HepG2 (cell line): ENCODE measurements at regions not wholly inside any gene's neighbourhood (a gene's known extent, or its start where the extent isn't known, plus 50 kb on each side); places are given as distances from the start of the nearest gene placed in this dataset.

Experiments used
- ATAC-seq: fragments of 200-7000 bp; cut with Tn5 transposase; 3 replicates; pipeline ENCODE4 v1.9.1; 2020; ENCODE audit warnings: mild to moderate bottlenecking, moderate library complexity
- BruUV-seq: library from RNA; stranded (reverse); fragments of 400-500 nt; replicated peaks from 2 replicates; lab custom pipeline; 2021; lab: Mats Ljungman, UMichigan
- CTCF ChIA-PET: fragments of 300-600 bp; formaldehyde crosslinking; extraction: SDS; loops from one replicate; lab custom pipeline; 2021; ENCODE audit warnings: low total read pairs, inconsistent platforms, low intra/inter-chr PET ratio; lab: Yijun Ruan, JAX
- POLR2A ChIA-PET: fragments of 350-600 bp; sonication (Branson Sonifier 250); formaldehyde crosslinking; loops from one replicate; lab custom pipeline; 2020; ENCODE audit warnings: antibody characterized with exemption, inconsistent platforms; lab: Yijun Ruan, JAX
- DNase-seq: peaks from one replicate; pipeline ENCODE4 v3.0.0-alpha.2; 2015; ENCODE audit warnings: low spot score
- FAIRE-seq: peaks from 3 replicates; lab custom pipeline; 2011; peaks lifted over from hg19 to GRCh38; lab: Jason Lieb, UNC
- H2AFZ ChIP-seq: one replicate; pipeline ENCODE4 v1.6.1; 2011; ENCODE audit warnings: low read length, inconsistent platforms
- H3K27ac ChIP-seq: fragments of 300-600 bp; 3 replicates; pipeline ENCODE4 v1.8.0; 2011; ENCODE audit warnings: mixed run types, mild to moderate bottlenecking, mixed read lengths, low read length, inconsistent platforms; ENCODE audit not compliant: insufficient read depth; ENCODE audit errors: extremely low read length
- H3K27me3 ChIP-seq, 2 experiments: fragments of 200-600 bp in 1 of 2; 2 replicates in 1 of 2; 3 replicates in 1 of 2; pipeline versions ENCODE4 v1.6.0 to v1.8.0; 2011; ENCODE audit warnings: low read length in 2 of 2, mild to moderate bottlenecking in 2 of 2, moderate library complexity in 2 of 2, inconsistent platforms in 1 of 2; ENCODE audit not compliant: insufficient read depth in 2 of 2, control insufficient read depth in 1 of 2
- H3K36me3 ChIP-seq, 2 experiments: fragments of 200-600 bp in 1 of 2; replicated peaks in 1 of 2; 2 replicates in 1 of 2; 3 replicates in 1 of 2; pipeline versions ENCODE4 v1.5.1 to v1.8.0; 2011; ENCODE audit warnings: low read length in 2 of 2, inconsistent platforms in 1 of 2; ENCODE audit not compliant: insufficient read depth in 2 of 2, control insufficient read depth in 1 of 2
- H3K4me1 ChIP-seq: 2 replicates; pipeline ENCODE4 v1.5.1; 2012; ENCODE audit warnings: low read length, inconsistent platforms; ENCODE audit not compliant: insufficient read depth
- H3K4me2 ChIP-seq: 2 replicates; pipeline ENCODE4 v1.6.0; 2011; ENCODE audit warnings: low read depth, low read length, inconsistent platforms
- H3K4me3 ChIP-seq, 3 experiments: fragments of 200-600 bp in 1 of 3; sonication (generic), shearing (Covaris generic) in 1 of 3; replicated peaks in 1 of 3; 2 replicates each; pipeline ENCODE4 v1.5.1; 2011 to 2016; ENCODE audit warnings: low read length in 3 of 3, inconsistent platforms in 2 of 3, low read depth in 2 of 3, mild to moderate bottlenecking in 2 of 3, control low read depth in 1 of 3, mixed read lengths in 1 of 3; ENCODE audit not compliant: insufficient read depth in 1 of 3
- H3K79me2 ChIP-seq: one replicate; pipeline ENCODE4 v1.6.1; 2011; ENCODE audit warnings: low read length, inconsistent platforms; ENCODE audit not compliant: insufficient read depth
- H3K9ac ChIP-seq: 2 replicates; pipeline ENCODE4 v1.6.0; 2011; ENCODE audit warnings: mild to moderate bottlenecking, low read depth, low read length, inconsistent platforms; ENCODE audit not compliant: insufficient read depth
- H3K9me3 ChIP-seq: 2 replicates; pipeline ENCODE4 v1.5.1; 2012; ENCODE audit warnings: mild to moderate bottlenecking, low read length
- H4K20me1 ChIP-seq: 2 replicates; pipeline ENCODE4 v1.6.0; 2011; ENCODE audit warnings: inconsistent platforms, mild to moderate bottlenecking, low read length, moderate library complexity; ENCODE audit not compliant: insufficient read depth
- BCL6 ChIP-seq: IDR thresholded peaks from 2 replicates; pipeline ENCODE4 v1.6.1; 2016; ENCODE audit warnings: missing genetic modification reagents, missing compliant biosample characterization
- DMAP1 ChIP-seq: IDR thresholded peaks from 2 replicates; pipeline ENCODE4 v1.6.1; 2016
- KLF13 ChIP-seq: sonication (generic); formaldehyde crosslinking; IDR thresholded peaks from 2 replicates; pipeline ENCODE4 v1.4.0; 2020; ENCODE audit warnings: mild to moderate bottlenecking, missing genetic modification reagents
- LCORL ChIP-seq, 2 experiments: fragments of 450-650 bp in 1 of 2; sonication (generic) in 1 of 2; formaldehyde crosslinking in 1 of 2; IDR thresholded peaks; 2 replicates each; pipeline versions ENCODE4 v1.5.0 to v1.6.1; 2017 to 2020; ENCODE audit warnings: antibody characterized with exemption in 1 of 2, missing genetic modification reagents in 1 of 2
- NCOA5 ChIP-seq: sonication (generic); formaldehyde crosslinking; IDR thresholded peaks from 2 replicates; pipeline ENCODE4 v1.4.0; 2020; ENCODE audit warnings: missing genetic modification reagents
- ONECUT2 ChIP-seq: sonication (generic); formaldehyde crosslinking; IDR thresholded peaks from 2 replicates; pipeline ENCODE4 v1.4.0; 2020; ENCODE audit warnings: missing genetic modification reagents
- ZNF10 ChIP-seq: sonication (generic); formaldehyde crosslinking; IDR thresholded peaks from 2 replicates; pipeline ENCODE4 v1.4.0; 2020; ENCODE audit warnings: mild to moderate bottlenecking, low read depth, missing genetic modification reagents, borderline replicate concordance
- ZNF224 ChIP-seq: sonication (generic); formaldehyde crosslinking; IDR thresholded peaks from 2 replicates; pipeline ENCODE4 v1.5.0; 2020; ENCODE audit warnings: mild to moderate bottlenecking, missing genetic modification reagents
- ZNF44 ChIP-seq: sonication (generic); formaldehyde crosslinking; IDR thresholded peaks from 2 replicates; pipeline ENCODE4 v1.5.1; 2020; ENCODE audit warnings: mild to moderate bottlenecking, missing genetic modification reagents
- ZNF652 ChIP-seq: IDR thresholded peaks from 2 replicates; pipeline ENCODE4 v1.6.1; 2016; ENCODE audit warnings: low read depth, borderline replicate concordance
- in situ Hi-C: cut with HindIII; loops from 2 replicates; pipeline ENCODE4 v1.10.0; 2017; ENCODE audit warnings: low pct_unique_long_range_greater_than_20kb; ENCODE audit not compliant: extremely low pct_ligation_motif_present
- intact Hi-C: fragments of 100-400 bp; cut with micrococcal nuclease; formaldehyde crosslinking; loops from one replicate; pipeline ENCODE4 v1.10.0; 2022; ENCODE audit not compliant: unreplicated experiment
- TF ChIP-seq, protein P1 (sequence below): sonication (generic); formaldehyde crosslinking; IDR thresholded peaks from 2 replicates; pipeline ENCODE4 v1.4.0; 2020; ENCODE audit warnings: mild to moderate bottlenecking, missing genetic modification reagents
- TF ChIP-seq, protein P2 (sequence below): sonication (generic); IDR thresholded peaks from 2 replicates; pipeline ENCODE4 v1.6.1; 2016; ENCODE audit warnings: low read depth, borderline replicate concordance
- TF ChIP-seq, protein P3 (sequence below): IDR thresholded peaks from 2 replicates; pipeline ENCODE4 v1.6.1; 2016; ENCODE audit warnings: low read depth, missing genetic modification reagents, missing compliant biosample characterization
- TF ChIP-seq, protein P4 (sequence below): sonication (generic); formaldehyde crosslinking; IDR thresholded peaks from 2 replicates; pipeline ENCODE4 v1.4.0; 2020; ENCODE audit warnings: mild to moderate bottlenecking, missing genetic modification reagents

DNA sequence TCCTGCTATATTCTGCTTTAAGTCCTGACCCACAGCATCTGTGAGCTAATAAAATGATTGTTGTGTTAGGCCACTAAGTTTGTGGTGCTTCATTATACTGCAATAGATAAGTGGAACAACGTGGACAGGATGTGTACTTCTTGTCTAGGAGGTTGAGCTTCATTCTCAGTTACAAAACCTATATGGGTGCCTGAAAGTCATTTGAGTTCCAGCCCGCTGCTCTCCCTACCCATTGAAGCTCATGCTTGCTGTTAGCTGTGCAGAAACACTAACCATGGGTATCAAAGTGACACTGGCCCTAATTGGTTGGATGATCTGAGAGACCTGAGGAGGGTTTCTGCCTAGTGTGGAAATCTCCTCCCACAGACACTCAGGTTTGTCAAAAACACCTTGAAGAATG lies 357.2 kb downstream of the PDCD6IP start (continued):
- TF ChIP-seq, protein P1, sequence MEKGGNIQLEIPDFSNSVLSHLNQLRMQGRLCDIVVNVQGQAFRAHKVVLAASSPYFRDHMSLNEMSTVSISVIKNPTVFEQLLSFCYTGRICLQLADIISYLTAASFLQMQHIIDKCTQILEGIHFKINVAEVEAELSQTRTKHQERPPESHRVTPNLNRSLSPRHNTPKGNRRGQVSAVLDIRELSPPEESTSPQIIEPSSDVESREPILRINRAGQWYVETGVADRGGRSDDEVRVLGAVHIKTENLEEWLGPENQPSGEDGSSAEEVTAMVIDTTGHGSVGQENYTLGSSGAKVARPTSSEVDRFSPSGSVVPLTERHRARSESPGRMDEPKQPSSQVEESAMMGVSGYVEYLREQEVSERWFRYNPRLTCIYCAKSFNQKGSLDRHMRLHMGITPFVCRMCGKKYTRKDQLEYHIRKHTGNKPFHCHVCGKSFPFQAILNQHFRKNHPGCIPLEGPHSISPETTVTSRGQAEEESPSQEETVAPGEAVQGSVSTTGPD (CRISPR knock-in tag) = no peak
- TF ChIP-seq, protein P2, sequence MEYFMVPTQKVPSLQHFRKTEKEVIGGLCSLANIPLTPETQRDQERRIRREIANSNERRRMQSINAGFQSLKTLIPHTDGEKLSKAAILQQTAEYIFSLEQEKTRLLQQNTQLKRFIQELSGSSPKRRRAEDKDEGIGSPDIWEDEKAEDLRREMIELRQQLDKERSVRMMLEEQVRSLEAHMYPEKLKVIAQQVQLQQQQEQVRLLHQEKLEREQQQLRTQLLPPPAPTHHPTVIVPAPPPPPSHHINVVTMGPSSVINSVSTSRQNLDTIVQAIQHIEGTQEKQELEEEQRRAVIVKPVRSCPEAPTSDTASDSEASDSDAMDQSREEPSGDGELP = no peak
- no peak for TF ChIP-seq DMAP1 (CRISPR knock-in tag)

DNA sequence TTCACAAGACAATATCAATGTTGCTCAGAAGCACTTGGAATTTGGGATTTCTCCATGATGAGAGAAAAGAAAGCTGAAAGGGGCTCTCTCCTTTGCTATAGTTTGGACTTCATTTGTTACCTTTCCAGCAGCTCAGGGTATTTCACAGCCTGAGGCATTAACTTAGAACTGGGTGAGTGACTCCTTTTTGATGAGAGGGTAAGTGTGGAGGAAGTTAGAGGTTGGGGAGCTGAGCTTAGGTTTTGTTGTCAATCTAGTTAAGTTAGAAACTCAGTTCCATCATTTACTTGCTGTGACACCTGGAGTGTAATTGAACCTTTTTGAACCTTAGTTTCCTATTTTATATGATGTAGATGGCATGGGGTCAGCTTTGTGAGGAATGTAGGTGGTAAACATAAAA lies 359.1 kb downstream of the PDCD6IP start:
- in situ Hi-C loops (no loop called here), intact Hi-C loops (no loop called here)
- Histone ChIP-seq H3K9me3 (no peaks in the 10 kb centered on the region), H3K4me3 (no peak overlapping the region), H3K27me3 (no peaks in the 10 kb centered on the region; a peak in 1 of 5 replicates), H3K9ac (no peak overlapping the region), H3K4me2 (no peak overlapping the region), H3K36me3 (no peaks in the 10 kb centered on the region), H4K20me1 (no peaks in the 10 kb centered on the region), H3K4me1 (no peaks in the 10 kb centered on the region), H3K79me2 (no peaks in the 10 kb centered on the region), H2AFZ (no peak overlapping the region), H3K27ac (no peak overlapping the region)
- no TSS peak for BruUV-seq
- no peak for DNase-seq
- no peak for FAIRE-seq
- POLR2A ChIA-PET = no interaction called here
- CTCF ChIA-PET = no interaction called here
- ATAC-seq = no peak
- no peak for TF ChIP-seq KLF13 (CRISPR knock-in tag)
- TF ChIP-seq ZNF44 = no peak
- TF ChIP-seq, protein P3, sequence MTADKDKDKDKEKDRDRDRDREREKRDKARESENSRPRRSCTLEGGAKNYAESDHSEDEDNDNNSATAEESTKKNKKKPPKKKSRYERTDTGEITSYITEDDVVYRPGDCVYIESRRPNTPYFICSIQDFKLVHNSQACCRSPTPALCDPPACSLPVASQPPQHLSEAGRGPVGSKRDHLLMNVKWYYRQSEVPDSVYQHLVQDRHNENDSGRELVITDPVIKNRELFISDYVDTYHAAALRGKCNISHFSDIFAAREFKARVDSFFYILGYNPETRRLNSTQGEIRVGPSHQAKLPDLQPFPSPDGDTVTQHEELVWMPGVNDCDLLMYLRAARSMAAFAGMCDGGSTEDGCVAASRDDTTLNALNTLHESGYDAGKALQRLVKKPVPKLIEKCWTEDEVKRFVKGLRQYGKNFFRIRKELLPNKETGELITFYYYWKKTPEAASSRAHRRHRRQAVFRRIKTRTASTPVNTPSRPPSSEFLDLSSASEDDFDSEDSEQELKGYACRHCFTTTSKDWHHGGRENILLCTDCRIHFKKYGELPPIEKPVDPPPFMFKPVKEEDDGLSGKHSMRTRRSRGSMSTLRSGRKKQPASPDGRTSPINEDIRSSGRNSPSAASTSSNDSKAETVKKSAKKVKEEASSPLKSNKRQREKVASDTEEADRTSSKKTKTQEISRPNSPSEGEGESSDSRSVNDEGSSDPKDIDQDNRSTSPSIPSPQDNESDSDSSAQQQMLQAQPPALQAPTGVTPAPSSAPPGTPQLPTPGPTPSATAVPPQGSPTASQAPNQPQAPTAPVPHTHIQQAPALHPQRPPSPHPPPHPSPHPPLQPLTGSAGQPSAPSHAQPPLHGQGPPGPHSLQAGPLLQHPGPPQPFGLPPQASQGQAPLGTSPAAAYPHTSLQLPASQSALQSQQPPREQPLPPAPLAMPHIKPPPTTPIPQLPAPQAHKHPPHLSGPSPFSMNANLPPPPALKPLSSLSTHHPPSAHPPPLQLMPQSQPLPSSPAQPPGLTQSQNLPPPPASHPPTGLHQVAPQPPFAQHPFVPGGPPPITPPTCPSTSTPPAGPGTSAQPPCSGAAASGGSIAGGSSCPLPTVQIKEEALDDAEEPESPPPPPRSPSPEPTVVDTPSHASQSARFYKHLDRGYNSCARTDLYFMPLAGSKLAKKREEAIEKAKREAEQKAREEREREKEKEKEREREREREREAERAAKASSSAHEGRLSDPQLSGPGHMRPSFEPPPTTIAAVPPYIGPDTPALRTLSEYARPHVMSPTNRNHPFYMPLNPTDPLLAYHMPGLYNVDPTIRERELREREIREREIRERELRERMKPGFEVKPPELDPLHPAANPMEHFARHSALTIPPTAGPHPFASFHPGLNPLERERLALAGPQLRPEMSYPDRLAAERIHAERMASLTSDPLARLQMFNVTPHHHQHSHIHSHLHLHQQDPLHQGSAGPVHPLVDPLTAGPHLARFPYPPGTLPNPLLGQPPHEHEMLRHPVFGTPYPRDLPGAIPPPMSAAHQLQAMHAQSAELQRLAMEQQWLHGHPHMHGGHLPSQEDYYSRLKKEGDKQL (CRISPR knock-in tag) = no peak
- TF ChIP-seq BCL6 (CRISPR knock-in tag) = no peak
- TF ChIP-seq ZNF224 (CRISPR knock-in tag) = no peak
- no peak for TF ChIP-seq ZNF10
- no peak for TF ChIP-seq NCOA5 (CRISPR knock-in tag)
- no peak for TF ChIP-seq ZNF652 (CRISPR knock-in tag)
- no peak for TF ChIP-seq LCORL (IDR thresholded peaks at IDR 0.05)
- no peak for TF ChIP-seq LCORL (CRISPR knock-in tag; IDR thresholded peaks at IDR 0.05)
- TF ChIP-seq, protein P4, sequence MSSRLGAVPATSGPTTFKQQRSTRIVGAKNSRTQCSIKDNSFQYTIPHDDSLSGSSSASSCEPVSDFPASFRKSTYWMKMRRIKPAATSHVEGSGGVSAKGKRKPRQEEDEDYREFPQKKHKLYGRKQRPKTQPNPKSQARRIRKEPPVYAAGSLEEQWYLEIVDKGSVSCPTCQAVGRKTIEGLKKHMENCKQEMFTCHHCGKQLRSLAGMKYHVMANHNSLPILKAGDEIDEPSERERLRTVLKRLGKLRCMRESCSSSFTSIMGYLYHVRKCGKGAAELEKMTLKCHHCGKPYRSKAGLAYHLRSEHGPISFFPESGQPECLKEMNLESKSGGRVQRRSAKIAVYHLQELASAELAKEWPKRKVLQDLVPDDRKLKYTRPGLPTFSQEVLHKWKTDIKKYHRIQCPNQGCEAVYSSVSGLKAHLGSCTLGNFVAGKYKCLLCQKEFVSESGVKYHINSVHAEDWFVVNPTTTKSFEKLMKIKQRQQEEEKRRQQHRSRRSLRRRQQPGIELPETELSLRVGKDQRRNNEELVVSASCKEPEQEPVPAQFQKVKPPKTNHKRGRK (CRISPR knock-in tag) = no peak
- no peak for TF ChIP-seq ONECUT2 (CRISPR knock-in tag)
